Right cardiac atrium (tissue), 5 donors: ENCODE measurements at regions not wholly inside any gene's neighbourhood (a gene's known extent, or its start where the extent isn't known, plus 50 kb on each side); places are given as distances from the start of the nearest gene placed in this dataset.
"Not testable (repeated sequence)": the region's sequence is repeated elsewhere in the genome, so short reads cannot be mapped to it uniquely, and the experiment has no call there.

Experiments used
- ATAC-seq, 2 donors: fragments of 200-7000 bp; cut with Tn5 transposase; one replicate each; pipeline versions ENCODE4 v1.8.0 to v1.9.1; 2020; ENCODE audit warnings: moderate library complexity in 2 of 2, mild to moderate bottlenecking in 1 of 2
- DNase-seq, 3 donors: peaks; one replicate each; pipeline ENCODE4 v3.0.0-alpha.2; 2020
- H3K27ac ChIP-seq: one replicate; pipeline ENCODE4 v1.5.1; 2013; ENCODE audit warnings: mild to moderate bottlenecking, low read length, control low read depth, moderate library complexity
- H3K27me3 ChIP-seq: one replicate; pipeline ENCODE4 v1.6.1; 2013; ENCODE audit not compliant: control insufficient read depth, insufficient read depth
- H3K4me1 ChIP-seq: one replicate; pipeline ENCODE4 v1.6.1; 2013; ENCODE audit warnings: low read length; ENCODE audit not compliant: control insufficient read depth, insufficient read depth
- H3K4me3 ChIP-seq: one replicate; pipeline ENCODE4 v1.5.1; 2013; ENCODE audit warnings: low read length, control low read depth
- H3K9me3 ChIP-seq: one replicate; pipeline ENCODE4 v1.6.1; 2013; ENCODE audit warnings: low read length; ENCODE audit not compliant: control insufficient read depth
- WGBS: extraction: QIAGEN DNeasy Blood & Tissue Kit; methylation state at CpG from one replicate; pipeline ENCODE4 v1.1.7; 2013; 5-methylcytosine and 5-hydroxymethylcytosine counted together
- intact Hi-C, 4 donors: fragments of 100-400 bp; cut with DNase I; formaldehyde crosslinking; loops; one replicate each; pipeline versions ENCODE4 v1.11.0 to v1.14.0; 2022 to 2023
- donor health status: healthy with polysubstance abuse.
- donor health status: DM: no; HTN: yes; CAD: no.
- donor health status: DM: no; HTN: no; CAD: no.
- donor health status: DM: no; HTN: yes; CAD: no; lungs with severe emphysema.
- donor health status: DM: yes; HTN: yes; CAD: no.

- ATAC-seq, result peak; percentile 51 to 52
- Histone ChIP-seq H3K27ac (no peak overlapping the region), H3K4me1 (no peaks in the 10 kb centered on the region), H3K4me3 (no peak overlapping the region), H3K9me3 (no peaks in the 10 kb centered on the region), H3K27me3 (no peaks in the 10 kb centered on the region)
- intact Hi-C loops, result loop anchor here (2.0 to 10.0 kb wide), 9 partner anchors 576 to 741 kb away; partner anchors contain the start of gene ARL4A (in 2 of the 4)
- DNase-seq, result no peak
- WGBS, result 1% methylated on average over 4 of the region's 4 CpGs
These were observed 575.6 kb downstream of the ARL4A start for GRCh38 chr7:13262929-13263530.

GRCh38 chr7:13265271-13265670 lies 577.8 kb downstream of the ARL4A start:
- ATAC-seq (no peak), DNase-seq (no peak)
- H3K27ac ChIP-seq, result no peak overlapping the region
- H3K27me3 ChIP-seq, result no peaks in the 10 kb centered on the region
- H3K9me3 ChIP-seq, result no peaks in the 10 kb centered on the region
- 75% methylated on average over 2 of the region's 2 CpGs for whole genome bisulfite sequencing
- H3K4me1 ChIP-seq, result no peaks in the 10 kb centered on the region
- intact Hi-C loops, result loop anchor here in 3 of 4 donors (10.0 kb wide), 3 partner anchors 580 to 740 kb away; partner anchors contain the start of gene ARL4A (in 1 of the 3)
- no peak overlapping the region for H3K4me3 ChIP-seq

GRCh38 chr7:13274205-13274604 lies 586.8 kb downstream of the ARL4A start:
- H3K4me3 ChIP-seq, intact Hi-C loops, H3K4me1 ChIP-seq, H3K27ac ChIP-seq, H3K27me3 ChIP-seq, DNase-seq, ATAC-seq, H3K9me3 ChIP-seq: not testable (repeated sequence)
- WGBS, result 85% methylated on average over 9 of the region's 9 CpGs

GRCh38 chr7:13276977-13277376 lies 589.5 kb downstream of the ARL4A start:
- DNase-seq, result no peak

GRCh38 chr7:13278020-13278419 lies 590.6 kb downstream of the ARL4A start:
- Histone ChIP-seq H3K27ac (no peak overlapping the region), H3K4me1 (no peaks in the 10 kb centered on the region), H3K4me3 (no peak overlapping the region), H3K9me3 (no peaks in the 10 kb centered on the region), H3K27me3 (no peaks in the 10 kb centered on the region)
- ATAC-seq (no peak), DNase-seq (no peak)
- intact Hi-C loops, result loop anchor here in 1 of 4 donors (5.0 kb wide), 1 partner anchor 1414 kb away; no protein-coding TSS in a partner anchor
- 47% methylated on average over 3 of the region's 3 CpGs for WGBS

More at GRCh38 chr7:13276977-13277376, 589.5 kb downstream of the ARL4A start:
- H3K4me1 ChIP-seq, result no peaks in the 10 kb centered on the region
- no peaks in the 10 kb centered on the region for H3K9me3 ChIP-seq
- H3K27me3 ChIP-seq, result no peaks in the 10 kb centered on the region
- no peak overlapping the region for H3K4me3 ChIP-seq
- ATAC-seq, result no peak
- intact Hi-C loops, result loop anchor here in 1 of 4 donors (5.0 kb wide), 1 partner anchor 1415 kb away; no protein-coding TSS in a partner anchor
- no peak overlapping the region for H3K27ac ChIP-seq

GRCh38 chr7:13279854-13280435 lies 592.5 kb downstream of the ARL4A start:
- no peaks in the 10 kb centered on the region for H3K27me3 ChIP-seq
- ATAC-seq (no peak), DNase-seq (no peak)
- intact Hi-C loops, result loop anchor here in 3 of 4 donors (5.0 kb wide), 1 partner anchor 1412 kb away; no protein-coding TSS in a partner anchor
- no peaks in the 10 kb centered on the region for H3K4me1 ChIP-seq
- no peaks in the 10 kb centered on the region for H3K9me3 ChIP-seq
- no peak overlapping the region for H3K4me3 ChIP-seq
- WGBS, result 28% methylated on average over 3 of the region's 3 CpGs
- no peak overlapping the region for H3K27ac ChIP-seq

GRCh38 chr7:13282377-13282980 lies 595.0 kb downstream of the ARL4A start:
- Histone ChIP-seq H3K4me1 (no peaks in the 10 kb centered on the region), H3K27me3 (no peaks in the 10 kb centered on the region), H3K27ac (no peak overlapping the region), H3K9me3 (no peaks in the 10 kb centered on the region), H3K4me3 (no peak overlapping the region)
- WGBS, result 65% methylated on average over 3 of the region's 3 CpGs
- intact Hi-C loops, result loop anchor here in 2 of 4 donors (5.0 kb wide), 1 partner anchor 1410 kb away; no protein-coding TSS in a partner anchor
- ATAC-seq (no peak), DNase-seq (no peak)

GRCh38 chr7:13286916-13287315 lies 599.5 kb downstream of the ARL4A start:
- Histone ChIP-seq H3K27ac (no peak overlapping the region), H3K27me3 (no peaks in the 10 kb centered on the region), H3K4me1 (no peaks in the 10 kb centered on the region), H3K4me3 (no peak overlapping the region), H3K9me3 (no peaks in the 10 kb centered on the region)
- no peak for DNase-seq
- intact Hi-C loops, result no loop called here
- 58% methylated on average over 4 of the region's 4 CpGs for WGBS
- ATAC-seq, result no peak

GRCh38 chr7:13288516-13288915 lies 601.1 kb downstream of the ARL4A start:
- no peak overlapping the region for H3K27ac ChIP-seq
- no peak overlapping the region for H3K4me3 ChIP-seq
- DNase-seq, result no peak
- H3K27me3 ChIP-seq, result no peaks in the 10 kb centered on the region
- H3K9me3 ChIP-seq, result no peaks in the 10 kb centered on the region
- no peaks in the 10 kb centered on the region for H3K4me1 ChIP-seq
- no peak for ATAC-seq
- intact Hi-C loops, result no loop called here

- Histone ChIP-seq H3K4me1 (no peaks in the 10 kb centered on the region), H3K4me3 (no peak overlapping the region), H3K27me3 (no peaks in the 10 kb centered on the region), H3K27ac (no peak overlapping the region), H3K9me3 (no peaks in the 10 kb centered on the region)
- no peak for DNase-seq
- ATAC-seq, result no peak
- intact Hi-C loops, result no loop called here
These were observed 603.5 kb downstream of the ARL4A start for GRCh38 chr7:13290975-13291374.

GRCh38 chr7:13293264-13294002 lies 606.0 kb downstream of the ARL4A start:
- H3K4me1 ChIP-seq, result no peaks in the 10 kb centered on the region
- H3K27me3 ChIP-seq, result no peaks in the 10 kb centered on the region
- no peaks in the 10 kb centered on the region for H3K9me3 ChIP-seq
- WGBS, result 57% methylated on average over 2 of the region's 2 CpGs
- no peak overlapping the region for H3K4me3 ChIP-seq
- no peak for DNase-seq
- ATAC-seq, result no peak
- H3K27ac ChIP-seq, result no peak overlapping the region
- intact Hi-C loops, result no loop called here
